Stomach smooth muscle (tissue), 2 donors: ENCODE measurements at regions not wholly inside any gene's neighbourhood (a gene's known extent, or its start where the extent isn't known, plus 50 kb on each side); places are given as distances from the start of the nearest gene placed in this dataset.
"Not testable (repeated sequence)": the region's sequence is repeated elsewhere in the genome, so short reads cannot be mapped to it uniquely, and the experiment has no call there.

Source experiments
- H3K27ac ChIP-seq: one replicate; pipeline ENCODE4 v1.7.0; 2013; ENCODE audit warnings: mild to moderate bottlenecking, low read length, inconsistent platforms
- H3K27me3 ChIP-seq, 2 donors: one replicate each; pipeline ENCODE4 v1.7.0; 2013; ENCODE audit warnings: low read length in 2 of 2; ENCODE audit not compliant: insufficient read depth in 2 of 2, control insufficient read depth in 1 of 2
- H3K36me3 ChIP-seq, 2 donors: one replicate each; pipeline ENCODE4 v1.7.0; 2013; ENCODE audit warnings: low read length in 2 of 2; ENCODE audit not compliant: control insufficient read depth in 2 of 2, insufficient read depth in 2 of 2
- H3K4me1 ChIP-seq: one replicate; pipeline ENCODE4 v1.7.0; 2013; ENCODE audit warnings: low read length; ENCODE audit not compliant: control insufficient read depth, insufficient read depth
- H3K4me3 ChIP-seq, 2 donors: one replicate each; pipeline ENCODE4 v1.7.0; 2013; ENCODE audit warnings: low read length in 2 of 2
- H3K9ac ChIP-seq, 2 donors: one replicate each; pipeline ENCODE4 v1.7.0; 2013; ENCODE audit warnings: low read length in 2 of 2, mild to moderate bottlenecking in 1 of 2
- H3K9me3 ChIP-seq, 2 donors: one replicate each; pipeline ENCODE4 v1.7.0; 2013; ENCODE audit warnings: low read length in 2 of 2; ENCODE audit not compliant: control insufficient read depth in 2 of 2
- donor health status: healthy.
- donor health status: Pancreatic carcinoma.

- H3K27ac ChIP-seq: no peak overlapping the region
Measured at GRCh38 chr14:97120611-97121031, 323.4 kb downstream of the VRK1 start.

GRCh38 chr14:97129639-97130038, 332.5 kb downstream of the VRK1 start:
- Histone ChIP-seq H3K9me3 (no peaks in the 10 kb centered on the region), H3K27me3 (peaks cover 0 to 2% of the 10 kb centered on the region in 2 donors), H3K27ac (no peak overlapping the region), H3K4me3 (no peak overlapping the region), H3K4me1 (no peaks in the 10 kb centered on the region), H3K9ac (no peak overlapping the region), H3K36me3 (no peaks in the 10 kb centered on the region)

More at GRCh38 chr14:97120611-97121031, 323.4 kb downstream of the VRK1 start:
- Histone ChIP-seq H3K27me3 (peaks cover 2 to 6% of the 10 kb centered on the region in 2 donors), H3K4me1 (no peaks in the 10 kb centered on the region), H3K4me3 (no peak overlapping the region), H3K9me3 (peaks cover 0 to 4% of the 10 kb centered on the region in 2 donors), H3K9ac (no peak overlapping the region), H3K36me3 (no peaks in the 10 kb centered on the region)

GRCh38 chr14:97135847-97136246, 338.7 kb downstream of the VRK1 start:
- not testable (repeated sequence) for H3K4me1 ChIP-seq, H3K27me3 ChIP-seq, H3K9ac ChIP-seq, H3K9me3 ChIP-seq, H3K36me3 ChIP-seq, H3K27ac ChIP-seq, H3K4me3 ChIP-seq

GRCh38 chr14:97137705-97138104, 340.5 kb downstream of the VRK1 start:
- no peaks in the 10 kb centered on the region for H3K4me1 ChIP-seq
- H3K4me3 ChIP-seq: no peak overlapping the region
- H3K27ac ChIP-seq: no peak overlapping the region
- peaks cover 0 to 2% of the 10 kb centered on the region in 2 donors for H3K27me3 ChIP-seq
- no peaks in the 10 kb centered on the region for H3K36me3 ChIP-seq
- no peak overlapping the region for H3K9ac ChIP-seq
- H3K9me3 ChIP-seq: no peaks in the 10 kb centered on the region

- Histone ChIP-seq H3K27ac (no peak overlapping the region), H3K4me1 (no peaks in the 10 kb centered on the region), H3K4me3 (no peak overlapping the region), H3K36me3 (no peaks in the 10 kb centered on the region), H3K9me3 (no peaks in the 10 kb centered on the region), H3K27me3 (peaks cover 0 to 2% of the 10 kb centered on the region in 2 donors), H3K9ac (no peak overlapping the region)
Measured at GRCh38 chr14:97138801-97139200, 341.6 kb downstream of the VRK1 start.

GRCh38 chr14:97143011-97143410, 345.8 kb downstream of the VRK1 start:
- Histone ChIP-seq H3K27me3 (no peaks in the 10 kb centered on the region), H3K27ac (no peak overlapping the region), H3K9me3 (no peaks in the 10 kb centered on the region), H3K4me3 (no peak overlapping the region), H3K4me1 (no peaks in the 10 kb centered on the region), H3K36me3 (no peaks in the 10 kb centered on the region), H3K9ac (no peak overlapping the region)

GRCh38 chr14:97143456-97143855, 346.3 kb downstream of the VRK1 start:
- Histone ChIP-seq H3K4me3 (no peak overlapping the region), H3K9ac (no peak overlapping the region), H3K36me3 (no peaks in the 10 kb centered on the region), H3K4me1 (no peaks in the 10 kb centered on the region), H3K27ac (no peak overlapping the region), H3K27me3 (no peaks in the 10 kb centered on the region), H3K9me3 (no peaks in the 10 kb centered on the region)

- not testable (repeated sequence) for H3K36me3 ChIP-seq, H3K4me3 ChIP-seq
Measured at GRCh38 chr14:97148021-97148420, 350.8 kb downstream of the VRK1 start.

GRCh38 chr14:97149775-97150174, 352.6 kb downstream of the VRK1 start:
- Histone ChIP-seq H3K4me1 (no peaks in the 10 kb centered on the region), H3K27me3 (no peaks in the 10 kb centered on the region), H3K27ac (no peak overlapping the region), H3K4me3 (no peak overlapping the region), H3K9me3 (no peaks in the 10 kb centered on the region), H3K9ac (no peak overlapping the region), H3K36me3 (no peaks in the 10 kb centered on the region)

More at GRCh38 chr14:97148021-97148420, 350.8 kb downstream of the VRK1 start:
- H3K4me1 ChIP-seq, H3K9me3 ChIP-seq, H3K27ac ChIP-seq, H3K9ac ChIP-seq, H3K27me3 ChIP-seq: not testable (repeated sequence)

GRCh38 chr14:97153527-97153926, 356.3 kb downstream of the VRK1 start:
- H3K27ac ChIP-seq: no peak overlapping the region
- H3K36me3 ChIP-seq: no peaks in the 10 kb centered on the region
- no peak overlapping the region for H3K9ac ChIP-seq
- no peaks in the 10 kb centered on the region for H3K4me1 ChIP-seq
- peaks cover 0 to 2% of the 10 kb centered on the region in 2 donors for H3K27me3 ChIP-seq
- H3K4me3 ChIP-seq: no peak overlapping the region
- no peaks in the 10 kb centered on the region for H3K9me3 ChIP-seq

- Histone ChIP-seq H3K4me1 (no peaks in the 10 kb centered on the region), H3K36me3 (no peaks in the 10 kb centered on the region), H3K27ac (no peak overlapping the region), H3K4me3 (no peak overlapping the region), H3K27me3 (peaks cover 0 to 2% of the 10 kb centered on the region in 2 donors), H3K9me3 (peaks cover 0 to 13% of the 10 kb centered on the region in 2 donors), H3K9ac (no peak overlapping the region)
Measured at GRCh38 chr14:97155320-97155719, 358.1 kb downstream of the VRK1 start.
